ENCODE measurements at regions not wholly inside any gene's neighbourhood (a gene's known extent, or its start where the extent isn't known, plus 50 kb on each side); places are given as distances from the start of the nearest gene placed in this dataset.
"Not testable (repeated sequence)": the region's sequence is repeated elsewhere in the genome, so short reads cannot be mapped to it uniquely, and the experiment has no call there.

- no peak for DNase-seq
Measured at GRCh38 chr15:93340406-93340805, 251.4 kb upstream of the RGMA start.

GRCh38 chr15:93333796-93334195, 244.8 kb upstream of the RGMA start:
- DNase-seq, result no peak

- not testable (repeated sequence) for DNase-seq
Measured at GRCh38 chr15:93333126-93333525, 244.1 kb upstream of the RGMA start.

- no peak for DNase-seq
Measured at GRCh38 chr15:93332168-93332553, 243.2 kb upstream of the RGMA start.

- no peak for DNase-seq
Measured at GRCh38 chr15:93331545-93332167, 242.6 kb upstream of the RGMA start.

- no peak for DNase-seq
Measured at GRCh38 chr15:93330912-93331544, 242.0 kb upstream of the RGMA start.

- DNase-seq, result no peak
Measured at GRCh38 chr15:93327364-93327763, 238.4 kb upstream of the RGMA start.

GRCh38 chr15:93324186-93324975, 235.4 kb upstream of the RGMA start:
- no peak for DNase-seq

GRCh38 chr15:93321881-93322282, 232.9 kb upstream of the RGMA start:
- no peak for DNase-seq

GRCh38 chr15:93319121-93319814, 230.3 kb upstream of the RGMA start:
- DNase-seq, result no peak

GRCh38 chr15:93317772-93318171, 228.8 kb upstream of the RGMA start:
- DNase-seq, result no peak

GRCh38 chr15:93314245-93314644, 225.2 kb upstream of the RGMA start:
- DNase-seq, result no peak

- no peak for DNase-seq
Measured at GRCh38 chr15:93312891-93313486, 224.0 kb upstream of the RGMA start.

- no peak for DNase-seq
Measured at GRCh38 chr15:93311620-93312019, 222.6 kb upstream of the RGMA start.

GRCh38 chr15:93308026-93308690, 219.1 kb upstream of the RGMA start:
- DNase-seq, result no peak

- DNase-seq, result no peak
Measured at GRCh38 chr15:93307513-93307912, 218.5 kb upstream of the RGMA start.

- DNase-seq, result no peak
Measured at GRCh38 chr15:93305306-93305705, 216.3 kb upstream of the RGMA start.

- DNase-seq, result no peak
Measured at GRCh38 chr15:93302080-93302765, 213.2 kb upstream of the RGMA start.

- DNase-seq, result no peak
Measured at GRCh38 chr15:93300796-93301195, 211.8 kb upstream of the RGMA start.

- DNase-seq, result no peak
Measured at GRCh38 chr15:93299675-93300074, 210.7 kb upstream of the RGMA start.

GRCh38 chr15:93298901-93299300, 209.9 kb upstream of the RGMA start:
- DNase-seq, result no peak
